Activated naive CD4-positive, alpha-beta T cell treated with anti-CD3 and anti-CD28 coated beads for 36 hours (primary cell): ENCODE measurements at regions not wholly inside any gene's neighbourhood (a gene's known extent, or its start where the extent isn't known, plus 50 kb on each side); places are given as distances from the start of the nearest gene placed in this dataset.
"Not testable (repeated sequence)": the region's sequence is repeated elsewhere in the genome, so short reads cannot be mapped to it uniquely, and the experiment has no call there.

ENCODE experiments used
- CTCF ChIA-PET: fragments of 350-600 bp; sonication (Branson Sonifier 250); formaldehyde crosslinking; loops from one replicate; lab custom pipeline; 2021; ENCODE audit warnings: antibody characterized with exemption; lab: Charles Lee
- DNase-seq: peaks from one replicate; pipeline ENCODE4 v3.0.0-alpha.2; 2020
- H3K27ac Mint-ChIP-seq: one replicate; pipeline ENCODE4 v1.8.0; 2021; ENCODE audit warnings: mild to moderate bottlenecking, mixed read lengths
- H3K27me3 Mint-ChIP-seq: one replicate; pipeline ENCODE4 v1.8.0; 2021; ENCODE audit warnings: low read depth, mixed read lengths
- H3K36me3 Mint-ChIP-seq: one replicate; pipeline ENCODE4 v1.8.0; 2021; ENCODE audit warnings: low read depth, mixed read lengths
- H3K4me1 Mint-ChIP-seq: one replicate; pipeline ENCODE4 v1.8.0; 2021; ENCODE audit warnings: low read depth, mixed read lengths
- H3K4me3 Mint-ChIP-seq: one replicate; pipeline ENCODE4 v1.8.0; 2021; ENCODE audit warnings: mild to moderate bottlenecking, moderate library complexity, mixed read lengths
- H3K9me3 Mint-ChIP-seq: one replicate; pipeline ENCODE4 v1.8.0; 2021; ENCODE audit warnings: mixed read lengths
- intact Hi-C: fragments of 100-400 bp; cut with micrococcal nuclease; formaldehyde crosslinking; loops from one replicate; pipeline ENCODE4 v1.15.1; 2023

DNA sequence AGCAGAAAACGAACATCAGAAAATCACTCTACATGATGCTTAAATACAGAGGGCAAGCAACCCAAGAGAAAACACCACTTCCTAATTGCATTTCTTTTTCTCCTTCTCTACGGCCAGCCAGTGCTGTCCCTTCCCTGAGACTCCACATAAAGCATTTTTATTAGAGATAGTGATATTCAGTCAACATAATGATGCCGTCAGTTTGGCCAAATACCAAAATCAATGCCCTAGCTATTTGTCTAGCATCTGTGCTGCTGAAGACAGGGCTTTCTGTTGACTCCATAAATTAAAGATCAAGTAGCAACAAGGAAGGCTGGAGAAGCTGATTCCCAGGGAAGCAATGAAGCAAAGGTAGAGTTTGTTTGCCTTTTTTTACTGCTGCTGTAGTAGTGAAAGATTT is 1024.9 kb downstream of the REEP3 start:
- no peak for DNase-seq
- H3K36me3 Mint-ChIP-seq = no peaks in the 10 kb centered on the region
- CTCF ChIA-PET = no interaction called here
- intact Hi-C loops = no loop called here
- H3K27ac Mint-ChIP-seq = no peak overlapping the region
- H3K4me1 Mint-ChIP-seq = no peaks in the 10 kb centered on the region
- H3K4me3 Mint-ChIP-seq = no peak overlapping the region
- no peaks in the 10 kb centered on the region for H3K27me3 Mint-ChIP-seq
- H3K9me3 Mint-ChIP-seq = peaks cover 1% of the 10 kb centered on the region

DNA sequence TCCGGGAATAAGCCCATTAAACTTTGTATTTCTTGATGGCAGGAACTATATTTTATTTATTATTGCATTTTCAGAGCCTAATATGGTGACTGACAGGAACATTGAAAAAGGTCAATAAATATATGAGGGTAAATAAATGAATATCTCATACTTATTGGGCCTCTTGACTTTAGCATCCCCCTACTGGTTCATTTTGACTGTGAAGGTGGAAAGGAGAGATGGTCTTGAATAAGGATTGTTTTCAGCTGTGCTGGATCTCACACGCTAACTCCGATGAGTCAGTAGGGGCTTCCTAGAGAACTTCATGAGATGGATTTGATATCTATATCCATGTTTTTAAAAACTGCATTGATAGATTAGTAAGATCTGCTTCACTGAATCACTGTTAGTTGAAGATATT is 1026.0 kb downstream of the REEP3 start:
- H3K4me3 Mint-ChIP-seq = no peak overlapping the region
- no peak for DNase-seq
- H3K36me3 Mint-ChIP-seq = no peaks in the 10 kb centered on the region
- H3K27me3 Mint-ChIP-seq = no peaks in the 10 kb centered on the region
- CTCF ChIA-PET = no interaction called here
- H3K9me3 Mint-ChIP-seq = peaks cover 1% of the 10 kb centered on the region
- no peak overlapping the region for H3K27ac Mint-ChIP-seq
- no peaks in the 10 kb centered on the region for H3K4me1 Mint-ChIP-seq
- intact Hi-C loops = no loop called here

DNA sequence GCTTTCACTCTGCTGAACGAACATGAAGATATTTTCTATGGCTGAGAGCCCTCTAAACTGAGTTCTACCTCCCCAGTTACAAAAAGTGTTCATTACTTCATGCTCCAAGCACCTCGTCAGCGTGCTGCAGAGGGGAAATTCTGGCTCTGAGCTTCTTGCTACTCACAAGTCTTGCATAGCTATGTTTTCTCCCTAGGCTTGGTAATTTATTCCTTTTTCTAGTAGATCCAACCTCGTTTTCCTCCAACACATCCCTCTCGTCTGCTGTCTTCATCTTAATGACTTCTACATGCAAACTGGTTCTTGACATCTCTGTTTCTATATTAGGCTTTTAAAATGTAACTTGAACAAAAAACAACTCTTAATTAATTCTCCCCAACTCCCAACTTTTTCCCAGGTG is 1034.5 kb downstream of the REEP3 start:
- Mint-ChIP-seq H3K36me3 (no peaks in the 10 kb centered on the region), H3K27ac (no peak overlapping the region), H3K27me3 (no peaks in the 10 kb centered on the region), H3K9me3 (no peaks in the 10 kb centered on the region), H3K4me3 (no peak overlapping the region), H3K4me1 (no peaks in the 10 kb centered on the region)
- intact Hi-C loops = no loop called here
- CTCF ChIA-PET = no interaction called here
- no peak for DNase-seq

DNA sequence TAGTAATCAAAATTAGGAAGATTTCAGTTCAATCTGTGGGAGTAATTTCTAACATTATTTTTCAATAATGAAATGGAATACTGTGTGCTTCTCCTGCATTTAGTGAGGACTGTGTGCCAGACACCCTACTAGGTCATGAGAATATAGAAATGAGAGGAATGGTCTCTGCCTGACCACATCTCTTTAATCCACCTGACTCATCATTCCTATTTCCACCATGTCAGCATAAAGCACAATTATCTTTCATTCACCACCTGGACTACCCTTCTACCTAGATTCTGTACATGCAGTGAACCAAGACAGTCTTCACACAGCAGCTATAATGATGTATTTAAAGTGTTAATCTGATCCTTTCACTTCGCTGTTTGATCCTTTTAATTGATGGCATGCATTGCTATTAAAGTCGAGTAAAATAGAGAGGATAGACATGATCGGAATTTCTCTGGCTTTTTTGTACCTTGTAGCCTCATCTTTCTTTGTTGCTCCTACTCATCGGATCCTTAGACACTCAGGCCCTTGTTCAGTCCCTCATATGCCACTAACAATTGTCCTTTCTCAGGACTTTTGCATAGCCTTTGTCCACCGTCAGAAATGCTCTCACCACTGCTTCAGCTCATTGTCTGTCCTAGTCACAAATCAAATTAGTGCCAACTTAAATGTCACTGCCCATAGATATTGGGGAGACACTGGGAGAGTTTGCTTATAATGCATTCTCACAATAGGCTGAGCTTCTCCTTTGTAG is 1037.1 kb downstream of the REEP3 start:
- intact Hi-C loops = no loop called here
- Mint-ChIP-seq H3K4me1 (no peaks in the 10 kb centered on the region), H3K27me3 (no peaks in the 10 kb centered on the region), H3K36me3 (no peaks in the 10 kb centered on the region), H3K27ac (no peak overlapping the region), H3K9me3 (peaks cover 11% of the 10 kb centered on the region), H3K4me3 (no peak overlapping the region)
- DNase-seq = no peak
- CTCF ChIA-PET = no interaction called here

DNA sequence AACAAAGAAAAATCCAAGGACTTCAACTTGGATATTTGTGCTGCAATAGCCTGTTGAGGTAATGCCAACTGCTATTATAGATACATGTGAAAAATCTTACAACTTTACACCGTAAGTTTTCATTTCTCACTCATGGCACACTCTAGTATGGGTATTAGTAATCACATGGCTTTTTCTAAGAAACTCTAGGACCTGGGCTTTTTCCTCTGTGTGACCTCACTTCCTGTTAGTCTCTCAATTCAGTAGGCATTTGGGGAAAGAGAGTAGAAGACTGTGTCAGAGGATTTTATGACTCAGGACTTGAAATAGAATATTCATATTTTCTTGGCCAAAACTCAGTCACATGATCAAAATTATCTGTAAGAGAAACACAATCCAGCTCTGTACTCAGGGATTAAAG is 1049.9 kb downstream of the REEP3 start:
- Mint-ChIP-seq H3K36me3 (no peaks in the 10 kb centered on the region), H3K9me3 (peaks cover 7% of the 10 kb centered on the region), H3K27me3 (no peaks in the 10 kb centered on the region), H3K27ac (no peak overlapping the region), H3K4me1 (no peaks in the 10 kb centered on the region), H3K4me3 (no peak overlapping the region)
- intact Hi-C loops = no loop called here
- no peak for DNase-seq
- CTCF ChIA-PET = interaction anchor here (0.5 kb wide), 1 partner anchor 701 kb away, joined by 3 read pairs; no protein-coding TSS in a partner anchor

DNA sequence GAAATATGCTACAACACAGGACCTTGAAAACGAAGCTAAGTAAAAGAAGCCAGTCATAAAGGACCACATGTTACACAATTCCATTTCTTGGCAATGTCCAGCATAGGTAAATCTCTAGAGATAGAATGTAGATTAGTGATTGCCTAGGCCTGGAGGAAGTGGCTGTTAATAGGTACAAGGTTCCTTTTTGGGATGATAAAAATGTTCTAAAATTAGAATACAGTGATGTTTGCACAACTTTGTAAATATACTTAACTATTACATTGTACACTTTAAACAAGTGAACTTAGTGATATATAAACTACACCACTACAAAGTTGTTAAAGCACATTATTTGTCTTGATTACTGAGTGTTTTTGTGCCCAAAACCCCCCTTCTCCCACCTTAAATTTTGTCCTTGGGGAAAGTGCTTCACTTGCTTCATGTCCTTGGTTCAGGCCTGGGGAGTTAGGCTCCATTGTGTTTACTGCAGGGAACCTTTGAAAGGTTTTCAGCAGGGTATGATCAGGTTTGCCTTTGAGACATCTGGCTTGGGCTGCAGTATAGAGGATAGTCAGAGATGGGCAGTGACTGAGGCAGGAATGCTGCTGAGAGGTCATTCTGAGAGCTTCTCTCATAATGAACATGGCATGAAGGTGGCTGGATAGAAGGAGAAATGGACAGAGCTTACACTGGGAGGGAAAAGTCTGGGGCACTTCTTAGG is 1052.6 kb downstream of the REEP3 start:
- Mint-ChIP-seq H3K4me3 (no peak overlapping the region), H3K4me1 (no peaks in the 10 kb centered on the region), H3K9me3 (peaks cover 5% of the 10 kb centered on the region), H3K27me3 (no peaks in the 10 kb centered on the region), H3K36me3 (no peaks in the 10 kb centered on the region), H3K27ac (no peak overlapping the region)
- no peak for DNase-seq
- CTCF ChIA-PET = no interaction called here
- intact Hi-C loops = no loop called here

DNA sequence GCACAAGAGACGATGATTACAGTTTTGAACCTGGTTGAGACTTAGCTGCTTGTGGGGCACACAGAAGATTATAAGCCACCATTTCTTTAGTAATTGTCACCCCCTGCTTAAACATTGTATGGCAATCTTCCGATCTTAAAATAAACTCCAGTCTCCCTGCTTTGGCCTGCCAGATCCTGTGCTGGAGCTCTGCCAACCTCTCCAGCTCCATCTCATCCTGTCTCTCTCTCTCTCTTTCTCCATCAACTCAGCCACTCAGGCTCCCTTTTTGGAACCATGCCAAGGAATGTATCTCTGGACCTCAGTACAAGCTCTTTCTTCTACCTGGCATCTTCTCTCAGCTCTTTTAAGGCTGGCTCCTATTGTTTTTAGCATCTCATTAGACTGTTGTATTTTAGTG is 1053.2 kb downstream of the REEP3 start:
- peaks cover 5% of the 10 kb centered on the region for H3K9me3 Mint-ChIP-seq
- H3K27me3 Mint-ChIP-seq = no peaks in the 10 kb centered on the region
- no peak overlapping the region for H3K4me3 Mint-ChIP-seq
- H3K4me1 Mint-ChIP-seq = no peaks in the 10 kb centered on the region
- no peak overlapping the region for H3K27ac Mint-ChIP-seq
- H3K36me3 Mint-ChIP-seq = no peaks in the 10 kb centered on the region
- intact Hi-C loops = no loop called here
- no peak for DNase-seq
- CTCF ChIA-PET = no interaction called here

DNA sequence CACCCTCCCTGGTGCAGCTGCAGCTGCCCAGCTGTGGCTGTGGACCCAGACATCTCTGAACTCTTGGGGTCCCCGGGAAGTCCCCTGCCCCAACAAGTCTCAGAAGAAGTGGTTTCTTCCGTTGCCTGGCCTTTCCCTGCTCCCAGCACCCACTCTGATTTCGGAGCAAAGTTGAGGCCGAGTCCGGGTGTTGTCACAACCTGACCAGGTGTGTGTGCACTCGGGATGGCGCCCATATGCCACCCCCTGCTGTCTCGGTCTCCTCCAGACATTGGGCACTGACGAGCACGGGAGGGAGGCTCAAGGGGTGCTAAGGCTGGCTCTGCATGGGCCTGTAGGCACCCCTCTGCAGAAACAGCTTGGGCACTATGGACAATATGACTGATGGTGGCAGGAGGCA is 1055.3 kb downstream of the REEP3 start:
- DNase-seq = no peak
- Mint-ChIP-seq H3K36me3 (no peaks in the 10 kb centered on the region), H3K4me3 (no peak overlapping the region), H3K27me3 (no peaks in the 10 kb centered on the region), H3K4me1 (no peaks in the 10 kb centered on the region), H3K9me3 (no peaks in the 10 kb centered on the region), H3K27ac (no peak overlapping the region)
- intact Hi-C loops = no loop called here
- CTCF ChIA-PET = no interaction called here

DNA sequence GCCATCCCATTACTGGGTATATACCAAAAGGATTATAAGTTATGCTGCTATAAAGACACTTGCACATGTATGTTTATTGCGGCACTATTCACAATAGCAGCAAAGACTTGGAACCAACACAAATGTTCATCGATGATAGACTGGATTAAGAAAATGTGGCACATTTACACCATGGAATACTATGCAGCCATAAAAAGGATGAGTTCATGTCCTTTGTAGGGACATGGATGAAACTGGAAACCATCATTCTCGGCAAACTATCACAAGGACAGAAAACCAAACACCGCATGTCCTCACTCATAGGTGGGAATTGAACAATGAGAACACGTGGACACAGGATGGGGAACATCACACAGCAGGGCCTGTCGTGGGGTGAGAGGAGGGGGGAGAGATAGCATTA is 1057.6 kb downstream of the REEP3 start:
- H3K27ac Mint-ChIP-seq, H3K9me3 Mint-ChIP-seq, H3K27me3 Mint-ChIP-seq, CTCF ChIA-PET, intact Hi-C loops, DNase-seq, H3K36me3 Mint-ChIP-seq, H3K4me3 Mint-ChIP-seq, H3K4me1 Mint-ChIP-seq: not testable (repeated sequence)

DNA sequence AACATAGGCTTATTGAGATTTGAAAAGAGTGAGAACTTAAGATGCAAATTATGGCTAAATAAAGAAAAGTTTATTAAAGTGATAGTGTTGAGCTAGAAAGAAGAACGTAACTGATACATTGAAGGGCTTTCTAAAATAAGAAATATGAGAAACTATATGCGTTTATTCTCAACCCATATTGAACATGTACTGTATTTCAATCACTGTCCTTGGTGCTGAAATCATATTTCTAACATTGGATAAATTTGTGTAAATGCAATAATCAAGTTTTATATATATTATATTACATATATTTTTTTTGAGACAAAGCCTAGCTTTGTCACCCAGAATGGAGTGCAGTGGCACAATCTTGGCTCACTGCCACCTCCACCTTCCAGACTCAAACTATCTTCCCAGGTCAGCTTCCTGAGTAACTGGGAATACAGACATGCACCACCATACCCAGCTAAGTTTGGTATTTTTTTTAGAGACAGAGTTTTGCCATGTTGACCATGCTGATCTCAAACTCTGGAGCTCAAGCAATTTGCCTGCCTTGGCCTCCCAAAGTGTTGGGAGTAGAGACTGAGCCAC is 1065.8 kb downstream of the REEP3 start:
- Mint-ChIP-seq H3K9me3 (peaks cover 10% of the 10 kb centered on the region), H3K4me1 (no peaks in the 10 kb centered on the region), H3K36me3 (no peaks in the 10 kb centered on the region), H3K27me3 (no peaks in the 10 kb centered on the region), H3K4me3 (no peak overlapping the region), H3K27ac (no peak overlapping the region)
- CTCF ChIA-PET = no interaction called here
- intact Hi-C loops = no loop called here
- DNase-seq = no peak

DNA sequence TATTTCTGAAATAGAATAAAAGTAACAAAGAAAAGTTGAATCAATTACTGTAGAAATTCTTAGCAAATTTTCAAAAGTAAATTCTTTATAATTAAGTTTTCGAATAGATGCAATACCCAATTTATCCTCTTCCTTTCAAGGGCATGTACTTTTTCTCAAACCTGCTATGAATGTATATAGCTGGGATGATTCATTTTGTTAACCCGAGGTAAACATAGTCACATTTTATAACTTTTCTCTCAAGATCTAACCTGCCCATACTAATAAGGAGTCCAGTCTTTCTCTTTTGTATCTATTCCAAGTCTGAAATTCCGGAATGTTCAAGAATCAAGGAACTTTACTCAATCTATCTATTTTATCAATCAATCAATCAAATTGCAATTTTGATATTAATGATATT is 1072.9 kb downstream of the REEP3 start:
- CTCF ChIA-PET = no interaction called here
- DNase-seq = no peak
- H3K36me3 Mint-ChIP-seq = no peaks in the 10 kb centered on the region
- intact Hi-C loops = no loop called here
- no peaks in the 10 kb centered on the region for H3K27me3 Mint-ChIP-seq
- H3K4me1 Mint-ChIP-seq = no peaks in the 10 kb centered on the region
- no peak overlapping the region for H3K27ac Mint-ChIP-seq
- H3K4me3 Mint-ChIP-seq = no peak overlapping the region
- H3K9me3 Mint-ChIP-seq = no peaks in the 10 kb centered on the region

DNA sequence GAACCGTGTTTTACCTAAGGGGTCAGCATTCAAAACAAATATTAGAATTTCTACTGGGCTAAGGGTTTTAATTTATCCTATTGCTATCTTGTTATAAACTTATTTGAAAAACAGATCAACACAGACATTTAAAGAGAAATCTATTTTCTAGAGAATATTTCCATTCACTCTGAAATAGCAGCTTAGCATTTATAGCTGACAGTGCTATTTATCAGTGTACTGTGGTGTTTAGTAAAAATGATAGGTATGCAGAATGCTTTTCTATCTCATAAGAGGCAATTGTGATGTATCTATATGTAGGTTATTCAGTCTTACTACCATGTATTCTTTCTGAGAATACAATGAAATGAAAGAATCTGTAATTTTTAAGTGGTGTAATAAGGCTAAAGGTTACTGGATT is 1077.4 kb downstream of the REEP3 start:
- no peaks in the 10 kb centered on the region for H3K9me3 Mint-ChIP-seq

DNA sequence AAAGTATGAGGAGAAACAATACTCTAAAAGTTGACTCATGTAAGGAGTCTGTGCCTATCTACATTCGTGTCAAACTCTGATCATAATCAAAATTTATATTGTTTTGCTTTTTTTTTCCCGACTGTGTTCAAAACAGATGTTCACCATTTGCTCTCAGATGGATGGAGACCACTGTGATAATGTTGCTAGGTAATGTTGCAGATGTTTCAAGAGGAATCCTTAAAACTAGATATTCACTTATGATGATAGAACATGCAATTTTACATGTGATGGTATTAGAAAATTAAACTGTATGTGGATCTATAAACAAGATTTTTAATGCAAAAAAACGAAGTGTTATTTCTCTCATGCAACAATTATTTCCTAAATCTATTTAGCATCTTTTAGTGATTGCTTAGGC is 1080.1 kb downstream of the REEP3 start:
- intact Hi-C loops = no loop called here
- Mint-ChIP-seq H3K9me3 (no peaks in the 10 kb centered on the region), H3K27me3 (no peaks in the 10 kb centered on the region), H3K4me1 (no peaks in the 10 kb centered on the region), H3K4me3 (no peak overlapping the region), H3K36me3 (no peaks in the 10 kb centered on the region), H3K27ac (no peak overlapping the region)
- CTCF ChIA-PET = no interaction called here
- no peak for DNase-seq

More for the DNA sequence above, 1077.4 kb downstream of the REEP3 start:
- DNase-seq = no peak
- CTCF ChIA-PET = no interaction called here
- no peaks in the 10 kb centered on the region for H3K4me1 Mint-ChIP-seq
- H3K36me3 Mint-ChIP-seq = no peaks in the 10 kb centered on the region
- no peak overlapping the region for H3K4me3 Mint-ChIP-seq
- H3K27me3 Mint-ChIP-seq = no peaks in the 10 kb centered on the region
- intact Hi-C loops = no loop called here
- H3K27ac Mint-ChIP-seq = no peak overlapping the region
